ENCODE measurements at regions not wholly inside any gene's neighbourhood (a gene's known extent, or its start where the extent isn't known, plus 50 kb on each side); places are given as distances from the start of the nearest gene placed in this dataset.

- no peak for DNase-seq (ENCODE audit: low read depth)
These were observed 106.3 kb downstream of the MTNR1B start for GRCh38 chr11:93075782-93076181.

- no peak for DNase-seq (ENCODE audit: low read depth)
These were observed 110.8 kb downstream of the MTNR1B start for GRCh38 chr11:93080146-93080759.

GRCh38 chr11:93081694-93082093, 112.2 kb downstream of the MTNR1B start:
- DNase-seq (ENCODE audit: low read depth), result no peak

- DNase-seq (ENCODE audit: low read depth), result no peak
These were observed 113.4 kb downstream of the MTNR1B start for GRCh38 chr11:93082900-93083299.

- peak; percentile 50 for DNase-seq (ENCODE audit: low read depth)
These were observed 112.9 kb downstream of the SLC36A4 start for GRCh38 chr11:93084727-93085505.

GRCh38 chr11:93089474-93090102, 108.2 kb downstream of the SLC36A4 start:
- peak; percentile 28 for DNase-seq (ENCODE audit: low read depth)
